Body of pancreas (tissue), 4 donors: ENCODE measurements at regions not wholly inside any gene's neighbourhood (a gene's known extent, or its start where the extent isn't known, plus 50 kb on each side); places are given as distances from the start of the nearest gene placed in this dataset.
"Not testable (repeated sequence)": the region's sequence is repeated elsewhere in the genome, so short reads cannot be mapped to it uniquely, and the experiment has no call there.

Source experiments
- CTCF ChIP-seq, 7 experiments: fragments of 450-650 bp in 4 of 7; fragments of 200-600 bp in 3 of 7; sonication (generic) in 3 of 7; IDR thresholded peaks; one replicate each; pipeline ENCODE4 v1.5.1; 2016 to 2019; ENCODE audit warnings: antibody characterized with exemption in 7 of 7
- POLR2A ChIP-seq, 3 donors: fragments of 450-650 bp; IDR thresholded peaks; one replicate each; pipeline ENCODE4 v1.6.1; 2016; ENCODE audit warnings: antibody characterized with exemption in 3 of 3, mild to moderate bottlenecking in 2 of 3

GRCh38 chr12:19921716-19922115, 446.6 kb upstream of the PDE3A start:
- not testable (repeated sequence) for TF ChIP-seq CTCF, POLR2A (IDR thresholded peaks at IDR 0.05)
